Psoas muscle (tissue), 7 donors: ENCODE measurements at regions not wholly inside any gene's neighbourhood (a gene's known extent, or its start where the extent isn't known, plus 50 kb on each side); places are given as distances from the start of the nearest gene placed in this dataset.

ENCODE experiments used
- ATAC-seq, 4 donors: fragments of 200-7000 bp; cut with Tn5 transposase; one replicate each; pipeline ENCODE4 v1.9.1; 2020; ENCODE audit warnings: moderate library complexity in 3 of 4, mild to moderate bottlenecking in 2 of 4
- DNase-seq, 2 donors: peaks; one replicate each; pipeline ENCODE4 v3.0.0-alpha.2; 2020
- H3K27ac ChIP-seq: fragments of 200-600 bp; one replicate; pipeline ENCODE4 v1.8.0; 2022
- H3K27me3 ChIP-seq, 3 donors: fragments of 200-600 bp in 1 of 3; one replicate each; pipeline versions ENCODE4 v1.6.1 to v1.8.0; 2013 to 2022; ENCODE audit warnings: low read length in 2 of 3, mild to moderate bottlenecking in 2 of 3, moderate library complexity in 1 of 3; ENCODE audit not compliant: insufficient read depth in 3 of 3
- H3K36me3 ChIP-seq, 2 donors: fragments of 200-600 bp in 1 of 2; one replicate each; pipeline versions ENCODE4 v1.6.1 to v1.8.0; 2013 to 2022; ENCODE audit warnings: low read depth in 1 of 2, mild to moderate bottlenecking in 1 of 2, moderate library complexity in 1 of 2; ENCODE audit not compliant: insufficient read depth in 1 of 2
- H3K4me1 ChIP-seq: fragments of 200-600 bp; one replicate; pipeline ENCODE4 v1.8.0; 2022
- H3K4me3 ChIP-seq: fragments of 200-600 bp; one replicate; pipeline ENCODE4 v1.8.0; 2022; ENCODE audit warnings: mild to moderate bottlenecking
- H3K9me3 ChIP-seq: fragments of 200-600 bp; one replicate; pipeline ENCODE4 v1.8.0; 2022
- WGBS, 3 donors: extraction: QIAGEN DNeasy Blood & Tissue Kit; methylation state at CpG; one replicate each; pipeline versions ENCODE4 v1.1.6 to v1.1.7; 2013; 5-methylcytosine and 5-hydroxymethylcytosine counted together
- intact Hi-C, 2 donors: fragments of 100-400 bp; cut with DNase I; formaldehyde crosslinking; loops; one replicate each; pipeline versions ENCODE4 v1.11.0 to v1.14.2; 2022
- TF ChIP-seq, protein P1 (sequence below): fragments of 200-600 bp; IDR thresholded peaks from one replicate; pipeline ENCODE4 v1.8.0; 2022; ENCODE audit warnings: antibody characterized with exemption
- donor health status: healthy with polysubstance abuse.
- donor health status: DM: no; HTN: no; CAD: no; lungs with moderate emphysema.
- donor health status: Bipolar disorder and iron deficiency.
- donor health status: healthy.
- donor health status: DM: yes; HTN: yes; CAD: no.
- donor health status: DM: no; HTN: no; CAD: no.
- donor health status: DM: yes; HTN: yes; CAD: no.

GRCh38 chr1:218712677-218713076 is 367.5 kb downstream of the TGFB2 start:
- DNase-seq (no peak), ATAC-seq (peak in 1 of 4 donors; percentile 35)
- Histone ChIP-seq H3K4me3 (no peak overlapping the region), H3K27me3 (no peaks in the 10 kb centered on the region), H3K36me3 (no peaks in the 10 kb centered on the region), H3K27ac (no peak overlapping the region), H3K9me3 (no peaks in the 10 kb centered on the region), H3K4me1 (no peaks in the 10 kb centered on the region)
- intact Hi-C loops: no loop called here
- WGBS, 3 donors: 76 to 87% (median 82%) methylated on average over 5 of the region's 5 CpGs
- TF ChIP-seq, protein P1, sequence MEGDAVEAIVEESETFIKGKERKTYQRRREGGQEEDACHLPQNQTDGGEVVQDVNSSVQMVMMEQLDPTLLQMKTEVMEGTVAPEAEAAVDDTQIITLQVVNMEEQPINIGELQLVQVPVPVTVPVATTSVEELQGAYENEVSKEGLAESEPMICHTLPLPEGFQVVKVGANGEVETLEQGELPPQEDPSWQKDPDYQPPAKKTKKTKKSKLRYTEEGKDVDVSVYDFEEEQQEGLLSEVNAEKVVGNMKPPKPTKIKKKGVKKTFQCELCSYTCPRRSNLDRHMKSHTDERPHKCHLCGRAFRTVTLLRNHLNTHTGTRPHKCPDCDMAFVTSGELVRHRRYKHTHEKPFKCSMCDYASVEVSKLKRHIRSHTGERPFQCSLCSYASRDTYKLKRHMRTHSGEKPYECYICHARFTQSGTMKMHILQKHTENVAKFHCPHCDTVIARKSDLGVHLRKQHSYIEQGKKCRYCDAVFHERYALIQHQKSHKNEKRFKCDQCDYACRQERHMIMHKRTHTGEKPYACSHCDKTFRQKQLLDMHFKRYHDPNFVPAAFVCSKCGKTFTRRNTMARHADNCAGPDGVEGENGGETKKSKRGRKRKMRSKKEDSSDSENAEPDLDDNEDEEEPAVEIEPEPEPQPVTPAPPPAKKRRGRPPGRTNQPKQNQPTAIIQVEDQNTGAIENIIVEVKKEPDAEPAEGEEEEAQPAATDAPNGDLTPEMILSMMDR: no peak

GRCh38 chr1:218715961-218716669 is 371.0 kb downstream of the TGFB2 start:
- intact Hi-C loops: no loop called here
- 98 to 100% (median 98%) methylated on average over 3 of the region's 3 CpGs for WGBS, 3 donors

DNA sequence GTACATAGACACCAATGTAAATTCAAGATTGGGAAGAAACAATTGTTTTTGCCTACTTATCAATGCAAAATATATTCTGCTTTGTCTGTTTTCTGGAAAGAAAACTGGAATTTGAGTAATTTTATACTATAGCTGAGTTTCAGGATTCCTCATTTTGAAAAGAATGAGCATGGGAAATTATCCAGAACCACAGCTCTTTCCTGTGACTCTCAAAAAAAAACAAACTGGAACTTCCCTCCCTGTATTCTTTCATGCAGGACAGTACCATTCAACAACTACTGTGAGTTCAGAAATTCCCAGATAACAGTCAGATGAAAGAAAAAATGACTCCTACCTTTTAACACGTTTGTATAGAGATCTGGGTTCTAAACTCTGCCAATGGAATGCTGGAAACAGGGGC is 372.4 kb downstream of the TGFB2 start:
- WGBS, 3 donors: 7 to 17% (median 14%) methylated on average over 1 of the region's 1 CpG
- TF ChIP-seq, protein P1: no peak
- H3K27me3 ChIP-seq: no peaks in the 10 kb centered on the region
- no peak overlapping the region for H3K27ac ChIP-seq
- no peaks in the 10 kb centered on the region for H3K4me1 ChIP-seq
- no peaks in the 10 kb centered on the region for H3K9me3 ChIP-seq
- no peak overlapping the region for H3K4me3 ChIP-seq
- no peaks in the 10 kb centered on the region for H3K36me3 ChIP-seq
- ATAC-seq (no peak), DNase-seq (no peak)
- intact Hi-C loops: no loop called here

More at GRCh38 chr1:218715961-218716669, 371.0 kb downstream of the TGFB2 start:
- Histone ChIP-seq H3K4me1 (no peaks in the 10 kb centered on the region), H3K27ac (no peak overlapping the region), H3K27me3 (no peaks in the 10 kb centered on the region), H3K36me3 (no peaks in the 10 kb centered on the region), H3K9me3 (no peaks in the 10 kb centered on the region), H3K4me3 (no peak overlapping the region)
- TF ChIP-seq, protein P1: no peak
- DNase-seq (no peak), ATAC-seq (no peak)

GRCh38 chr1:218718206-218718605 is 373.1 kb downstream of the TGFB2 start:
- no peak overlapping the region for H3K27ac ChIP-seq
- intact Hi-C loops: no loop called here

More at GRCh38 chr1:218718206-218718605, 373.1 kb downstream of the TGFB2 start:
- no peak for DNase-seq
- TF ChIP-seq, protein P1: no peak
- no peak for ATAC-seq
- Histone ChIP-seq H3K4me1 (no peaks in the 10 kb centered on the region), H3K36me3 (no peaks in the 10 kb centered on the region), H3K27me3 (no peaks in the 10 kb centered on the region), H3K4me3 (no peak overlapping the region), H3K9me3 (no peaks in the 10 kb centered on the region)
- WGBS, 3 donors: 32 to 37% (median 37%) methylated on average over 3 of the region's 3 CpGs
